ENCODE measurements at regions not wholly inside any gene's neighbourhood (a gene's known extent, or its start where the extent isn't known, plus 50 kb on each side); places are given as distances from the start of the nearest gene placed in this dataset.

GRCh38 chr18:2417861-2418610 lies 153.3 kb downstream of the METTL4 start:
- H3K4me3 ChIP-seq (ENCODE audit: low read depth, low read length), result no peak overlapping the region
- DNase-seq (ENCODE audit: low read depth), result no peak
- TF ChIP-seq CTCF (IDR thresholded peaks at IDR 0.05; ENCODE audit: low read depth, low read length, missing control alignments), result no peak

- H3K4me3 ChIP-seq (ENCODE audit: low read depth, low read length), result no peak overlapping the region
- no peak for TF ChIP-seq CTCF (IDR thresholded peaks at IDR 0.05; ENCODE audit: low read depth, low read length, missing control alignments)
- no peak for DNase-seq (ENCODE audit: low read depth)
Observed at GRCh38 chr18:2420367-2420766, 150.9 kb downstream of the METTL4 start.

GRCh38 chr18:2423761-2424160 lies 147.5 kb downstream of the METTL4 start:
- TF ChIP-seq CTCF (IDR thresholded peaks at IDR 0.05; ENCODE audit: low read depth, low read length, missing control alignments), result no peak
- H3K4me3 ChIP-seq (ENCODE audit: low read depth, low read length), result no peak overlapping the region
- DNase-seq (ENCODE audit: low read depth), result no peak

- no peak overlapping the region for H3K4me3 ChIP-seq (ENCODE audit: low read depth, low read length)
- TF ChIP-seq CTCF (IDR thresholded peaks at IDR 0.05; ENCODE audit: low read depth, low read length, missing control alignments), result no peak
- DNase-seq (ENCODE audit: low read depth), result no peak
Observed at GRCh38 chr18:2424420-2424819, 146.9 kb downstream of the METTL4 start.

GRCh38 chr18:2425426-2426317 lies 145.6 kb downstream of the METTL4 start:
- DNase-seq (ENCODE audit: low read depth), result no peak
- no peak overlapping the region for H3K4me3 ChIP-seq (ENCODE audit: low read depth, low read length)
- TF ChIP-seq CTCF (IDR thresholded peaks at IDR 0.05; ENCODE audit: low read depth, low read length, missing control alignments), result no peak

GRCh38 chr18:2430191-2430590 lies 141.1 kb downstream of the METTL4 start:
- DNase-seq (ENCODE audit: low read depth), result no peak
- TF ChIP-seq CTCF (IDR thresholded peaks at IDR 0.05; ENCODE audit: low read depth, low read length, missing control alignments), result no peak
- H3K4me3 ChIP-seq (ENCODE audit: low read depth, low read length), result no peak overlapping the region

Data from GM12864 (cell line).